ENCODE measurements at regions not wholly inside any gene's neighbourhood (a gene's known extent, or its start where the extent isn't known, plus 50 kb on each side); places are given as distances from the start of the nearest gene placed in this dataset.

DNA sequence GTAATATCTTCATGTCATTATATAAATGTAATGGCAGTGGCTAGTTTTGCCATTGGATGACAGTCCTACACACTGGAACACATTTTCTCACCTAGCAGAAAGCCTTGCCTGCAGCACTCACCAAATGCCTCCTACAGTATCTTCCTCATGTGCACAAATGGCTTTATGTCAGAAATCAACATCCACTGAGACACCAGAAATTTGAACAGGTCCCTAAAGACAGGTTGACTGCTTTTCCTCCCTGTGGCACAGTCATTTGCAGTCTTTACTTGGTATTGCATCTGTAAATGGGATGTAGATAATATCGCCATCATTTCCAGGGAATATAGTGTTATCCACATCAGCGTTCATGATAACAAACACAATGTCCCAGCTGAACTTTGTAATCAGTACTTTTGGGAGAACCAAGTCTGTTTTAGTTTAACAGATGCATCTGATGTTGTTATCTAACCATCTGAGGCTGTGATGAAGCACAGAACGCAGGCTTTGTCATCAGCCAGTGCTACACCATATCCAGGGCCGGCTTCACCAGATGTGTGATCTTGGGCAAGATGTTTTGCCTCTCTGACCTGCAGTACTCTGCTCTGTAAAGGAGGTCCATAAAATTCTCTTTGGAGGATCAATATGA is 83.9 kb upstream of the TAS2R1 start:
- H3K36me3 Mint-ChIP-seq (ENCODE audit: insufficient read depth in 1 of 3, low read depth in 3 of 3): no peaks in the 10 kb centered on the region
- Histone ChIP-seq H3K9me3 (ENCODE audit: control insufficient read depth, low read depth, low read length) (no peaks in the 10 kb centered on the region), H4K20me1 (ENCODE audit: control insufficient read depth, insufficient read depth, insufficient read length) (no peaks in the 10 kb centered on the region), H2BK20ac (ENCODE audit: low read depth, low read length, poor library complexity, severe bottlenecking) (no peak overlapping the region), H3K4ac (ENCODE audit: low read depth, low read length) (no peak overlapping the region), H3T11ph (ENCODE audit: low read length) (no peak overlapping the region), H3K4me2 (ENCODE audit: insufficient read depth, insufficient read length, low read length) (no peak overlapping the region), H2AK5ac (ENCODE audit: insufficient read length, low read length) (no peak overlapping the region), H3K79me2 (ENCODE audit: insufficient read depth, low read length) (no peaks in the 10 kb centered on the region), H3K9ac (ENCODE audit: extremely low read depth, insufficient read length, low read length) (no peak overlapping the region), H2BK5ac (ENCODE audit: insufficient read length, low read length) (no peak overlapping the region), H3K18ac (ENCODE audit: insufficient read length, low read depth, low read length) (no peak overlapping the region), H3K56ac (ENCODE audit: insufficient read length, low read depth, low read length) (no peak overlapping the region), H3K79me1 (ENCODE audit: insufficient read depth, low read depth, low read length, poor library complexity, severe bottlenecking) (no peaks in the 10 kb centered on the region), H3K23me2 (ENCODE audit: insufficient read length, low read depth, low read length, poor library complexity, severe bottlenecking) (no peaks in the 10 kb centered on the region), H4K91ac (ENCODE audit: insufficient read length, low read depth, low read length) (no peak overlapping the region), H3K27ac (ENCODE audit: insufficient read length, low read depth, low read length) (no peak overlapping the region), H3K23ac (ENCODE audit: insufficient read length, low read depth, low read length) (no peak overlapping the region), H2BK15ac (ENCODE audit: low read depth, low read length) (no peak overlapping the region), H2BK120ac (ENCODE audit: low read depth, low read length, poor library complexity, severe bottlenecking) (no peak overlapping the region), H3K14ac (ENCODE audit: insufficient read depth, low read length) (no peak overlapping the region), H3K4me1 (ENCODE audit: insufficient read depth, low read length) (no peaks in the 10 kb centered on the region; the same call in 1 of the 2 replicates), H4K8ac (replicated peaks; ENCODE audit: insufficient read length, low read depth, low read length) (no peak overlapping the region), H2AFZ (ENCODE audit: low read length) (no peak overlapping the region), H4K5ac (ENCODE audit: insufficient read length, low read depth, low read length) (no peak overlapping the region), H3K27me3 (ENCODE audit: insufficient read depth, low read length) (no peaks in the 10 kb centered on the region), H2BK12ac (ENCODE audit: insufficient read length, low read depth, low read length) (no peak overlapping the region)
- H3K4me1 Mint-ChIP-seq: peaks cover 3 to 5% of the 10 kb centered on the region in 2 experiments; a peak in 2 of 4 replicates
- WGBS (ENCODE audit: extremely low coverage, insufficient read length, low lambda C conversion rate): no CpG with 5 or more reads among the region's 4 CpGs
- no peak overlapping the region for H3K27ac Mint-ChIP-seq
- TF ChIP-seq, protein P1, sequence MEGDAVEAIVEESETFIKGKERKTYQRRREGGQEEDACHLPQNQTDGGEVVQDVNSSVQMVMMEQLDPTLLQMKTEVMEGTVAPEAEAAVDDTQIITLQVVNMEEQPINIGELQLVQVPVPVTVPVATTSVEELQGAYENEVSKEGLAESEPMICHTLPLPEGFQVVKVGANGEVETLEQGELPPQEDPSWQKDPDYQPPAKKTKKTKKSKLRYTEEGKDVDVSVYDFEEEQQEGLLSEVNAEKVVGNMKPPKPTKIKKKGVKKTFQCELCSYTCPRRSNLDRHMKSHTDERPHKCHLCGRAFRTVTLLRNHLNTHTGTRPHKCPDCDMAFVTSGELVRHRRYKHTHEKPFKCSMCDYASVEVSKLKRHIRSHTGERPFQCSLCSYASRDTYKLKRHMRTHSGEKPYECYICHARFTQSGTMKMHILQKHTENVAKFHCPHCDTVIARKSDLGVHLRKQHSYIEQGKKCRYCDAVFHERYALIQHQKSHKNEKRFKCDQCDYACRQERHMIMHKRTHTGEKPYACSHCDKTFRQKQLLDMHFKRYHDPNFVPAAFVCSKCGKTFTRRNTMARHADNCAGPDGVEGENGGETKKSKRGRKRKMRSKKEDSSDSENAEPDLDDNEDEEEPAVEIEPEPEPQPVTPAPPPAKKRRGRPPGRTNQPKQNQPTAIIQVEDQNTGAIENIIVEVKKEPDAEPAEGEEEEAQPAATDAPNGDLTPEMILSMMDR (conservative IDR thresholded peaks at IDR 0.05): no peak
- H3K4me3 Mint-ChIP-seq: no peak overlapping the region
- H3K27me3 Mint-ChIP-seq (ENCODE audit: low read depth): no peaks in the 10 kb centered on the region; the same call in 1 of the 2 replicates
- no peak for DNase-seq
- no peaks in the 10 kb centered on the region; a peak in 2 of 5 replicates for H3K9me3 Mint-ChIP-seq
